ENCODE measurements at regions not wholly inside any gene's neighbourhood (a gene's known extent, or its start where the extent isn't known, plus 50 kb on each side); places are given as distances from the start of the nearest gene placed in this dataset.

- POLR2A ChIA-PET: no interaction called here
Measured at GRCh38 chr6:23250556-23250955, 681.2 kb downstream of the HDGFL1 start.

More at GRCh38 chr6:23250556-23250955, 681.2 kb downstream of the HDGFL1 start:
- TF ChIP-seq KLF10 (tag by site-specific recombination; IDR thresholded peaks at IDR 0.05): no peak
- no peak for TF ChIP-seq WT1 (tag by site-specific recombination; IDR thresholded peaks at IDR 0.05)
- TF ChIP-seq ZNF776 (tag by site-specific recombination; IDR thresholded peaks at IDR 0.05; ENCODE audit: borderline replicate concordance): no peak
- TF ChIP-seq SCRT2 (tag by site-specific recombination; IDR thresholded peaks at IDR 0.05): no peak
- TF ChIP-seq PRDM1 (tag by site-specific recombination; IDR thresholded peaks at IDR 0.05): no peak
- no peak for TF ChIP-seq KLF17 (tag by site-specific recombination; IDR thresholded peaks at IDR 0.05)
- TF ChIP-seq ZNF521 (tag by site-specific recombination; IDR thresholded peaks at IDR 0.05): no peak
- no peak for TF ChIP-seq ZNF518A (tag by site-specific recombination; conservative IDR thresholded peaks at IDR 0.05; ENCODE audit: low read depth)
- TF ChIP-seq SCRT1 (tag by site-specific recombination; IDR thresholded peaks at IDR 0.05; ENCODE audit: borderline replicate concordance): no peak
- TF ChIP-seq ZNF629 (tag by site-specific recombination; IDR thresholded peaks at IDR 0.05): no peak
- no peak for TF ChIP-seq ZNF548 (tag by site-specific recombination; IDR thresholded peaks at IDR 0.05)
- no peak for TF ChIP-seq ZNF19 (tag by site-specific recombination; IDR thresholded peaks at IDR 0.05; ENCODE audit: low read depth)
- TF ChIP-seq ZEB2 (tag by site-specific recombination; IDR thresholded peaks at IDR 0.05): no peak
- TF ChIP-seq ZNF10 (tag by site-specific recombination; IDR thresholded peaks at IDR 0.05): no peak
- TF ChIP-seq ZNF292 (tag by site-specific recombination; IDR thresholded peaks at IDR 0.05; ENCODE audit: borderline replicate concordance, low read depth): no peak
- no peak for TF ChIP-seq ZXDB (tag by site-specific recombination; IDR thresholded peaks at IDR 0.05)
- TF ChIP-seq PATZ1 (tag by site-specific recombination; IDR thresholded peaks at IDR 0.05): no peak
- no peak for TF ChIP-seq YY2 (tag by site-specific recombination; IDR thresholded peaks at IDR 0.05)
- TF ChIP-seq ZSCAN16 (tag by site-specific recombination; IDR thresholded peaks at IDR 0.05): no peak
- Histone ChIP-seq H3K27ac (ENCODE audit: extremely low read depth, low read depth, low read length) (no peak overlapping the region), H3K4me3 (ENCODE audit: low read depth, low read length) (no peak overlapping the region), H3K9me3 (ENCODE audit: control insufficient read depth, insufficient read depth, low read depth, low read length) (no peaks in the 10 kb centered on the region), H3K4me1 (ENCODE audit: control insufficient read depth, insufficient read depth, low read length) (no peaks in the 10 kb centered on the region), H3K36me3 (ENCODE audit: control insufficient read depth in 2 of 2, insufficient read depth in 1 of 2, low read length in 2 of 2) (no peaks in the 10 kb centered on the region)
- CTCF ChIA-PET: interaction anchor here (0.5 to 0.8 kb wide), 3 partner anchors 14 to 60 kb away, joined by 3 to 5 read pairs (median 3); no protein-coding TSS in a partner anchor
